Activated naive CD8-positive, alpha-beta T cell treated with anti-CD3 and anti-CD28 coated beads for 36 hours (primary cell): ENCODE measurements at regions not wholly inside any gene's neighbourhood (a gene's known extent, or its start where the extent isn't known, plus 50 kb on each side); places are given as distances from the start of the nearest gene placed in this dataset.
"Not testable (repeated sequence)": the region's sequence is repeated elsewhere in the genome, so short reads cannot be mapped to it uniquely, and the experiment has no call there.

ENCODE experiments used
- DNase-seq: peaks from one replicate; pipeline ENCODE4 v3.0.0; 2021
- H3K27ac Mint-ChIP-seq: one replicate; pipeline ENCODE4 v1.8.0; 2022; ENCODE audit warnings: mild to moderate bottlenecking, moderate library complexity, mixed read lengths
- H3K27me3 Mint-ChIP-seq: one replicate; pipeline ENCODE4 v1.8.0; 2022; ENCODE audit warnings: mild to moderate bottlenecking, mixed read lengths
- H3K36me3 Mint-ChIP-seq: one replicate; pipeline ENCODE4 v1.8.0; 2021; ENCODE audit warnings: mild to moderate bottlenecking, mixed read lengths
- H3K4me1 Mint-ChIP-seq: one replicate; pipeline ENCODE4 v1.8.0; 2021; ENCODE audit warnings: mixed read lengths
- H3K4me3 Mint-ChIP-seq: one replicate; pipeline ENCODE4 v1.8.0; 2022; ENCODE audit warnings: mild to moderate bottlenecking, moderate library complexity, mixed read lengths
- H3K9me3 Mint-ChIP-seq: one replicate; pipeline ENCODE4 v1.8.0; 2022; ENCODE audit warnings: mixed read lengths

DNA sequence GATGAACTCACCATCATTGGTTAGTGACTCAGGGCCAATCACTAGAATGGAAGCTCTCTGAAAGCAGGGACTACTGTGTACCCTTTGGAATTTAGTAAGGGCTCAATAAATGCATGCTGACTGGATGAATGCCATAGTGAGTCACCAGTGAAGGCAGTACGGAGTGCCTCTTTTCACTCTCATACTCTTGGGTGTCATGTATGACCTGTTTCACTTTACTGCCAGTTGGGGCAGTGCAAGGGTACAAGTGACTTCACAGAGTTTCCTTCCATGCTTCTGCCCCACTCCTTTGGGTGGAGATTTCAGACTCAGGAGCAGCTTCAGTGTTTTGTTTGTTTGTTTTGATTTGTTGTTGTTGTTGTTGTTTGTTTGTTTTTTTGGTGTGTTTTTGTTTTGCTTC is 57.7 kb downstream of the SOX3 start:
- Mint-ChIP-seq H3K4me3 (no peak overlapping the region), H3K4me1 (no peaks in the 10 kb centered on the region), H3K9me3 (no peaks in the 10 kb centered on the region), H3K36me3 (no peaks in the 10 kb centered on the region), H3K27ac (no peak overlapping the region), H3K27me3 (no peaks in the 10 kb centered on the region)
- no peak for DNase-seq

- Mint-ChIP-seq H3K27ac (no peak overlapping the region), H3K4me3 (no peak overlapping the region), H3K36me3 (no peaks in the 10 kb centered on the region), H3K4me1 (no peaks in the 10 kb centered on the region), H3K9me3 (no peaks in the 10 kb centered on the region), H3K27me3 (peaks cover 16% of the 10 kb centered on the region)
- no peak for DNase-seq
Measured at GRCh38 chrX:140440876-140441275, 64.0 kb downstream of the SOX3 start.

DNA sequence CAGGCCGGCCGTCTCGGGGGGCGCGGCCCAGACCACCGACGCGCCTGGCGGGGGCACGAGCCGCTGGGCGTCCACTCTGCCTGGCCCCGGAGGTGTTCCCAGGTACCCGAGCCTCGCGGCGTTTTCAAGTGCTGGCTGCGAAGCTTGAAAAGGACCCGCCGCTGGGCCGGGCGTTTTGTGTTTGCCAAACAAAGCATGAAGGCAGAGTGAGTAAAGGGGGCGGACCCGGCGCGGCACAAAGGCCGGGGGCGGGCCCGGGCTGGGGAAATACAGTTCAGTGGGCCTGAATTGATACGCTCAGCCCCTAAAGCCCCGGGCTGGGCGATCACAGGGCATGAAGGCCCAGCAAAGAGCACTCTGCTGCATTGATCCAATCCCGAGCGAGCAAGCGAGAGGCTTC is 65.4 kb downstream of the SOX3 start:
- Mint-ChIP-seq H3K36me3 (no peaks in the 10 kb centered on the region), H3K27ac (no peak overlapping the region), H3K9me3 (no peaks in the 10 kb centered on the region), H3K27me3 (peaks cover 16% of the 10 kb centered on the region), H3K4me3 (no peak overlapping the region), H3K4me1 (no peaks in the 10 kb centered on the region)
- no peak for DNase-seq

- Mint-ChIP-seq H3K36me3 (no peaks in the 10 kb centered on the region), H3K4me1 (no peaks in the 10 kb centered on the region), H3K9me3 (no peaks in the 10 kb centered on the region), H3K27ac (no peak overlapping the region), H3K4me3 (no peak overlapping the region), H3K27me3 (peaks cover 9% of the 10 kb centered on the region)
- no peak for DNase-seq
Measured at GRCh38 chrX:140434347-140434746, 70.5 kb downstream of the SOX3 start.

GRCh38 chrX:140433582-140433981 is 71.3 kb downstream of the SOX3 start:
- no peaks in the 10 kb centered on the region for H3K9me3 Mint-ChIP-seq
- peaks cover 9% of the 10 kb centered on the region for H3K27me3 Mint-ChIP-seq
- DNase-seq, result no peak
- no peak overlapping the region for H3K27ac Mint-ChIP-seq
- no peaks in the 10 kb centered on the region for H3K4me1 Mint-ChIP-seq
- no peaks in the 10 kb centered on the region for H3K36me3 Mint-ChIP-seq
- no peak overlapping the region for H3K4me3 Mint-ChIP-seq

GRCh38 chrX:140432346-140433175 is 72.3 kb downstream of the SOX3 start:
- Mint-ChIP-seq H3K4me3 (no peak overlapping the region), H3K27me3 (peaks cover 5% of the 10 kb centered on the region), H3K4me1 (no peaks in the 10 kb centered on the region), H3K27ac (no peak overlapping the region), H3K36me3 (no peaks in the 10 kb centered on the region), H3K9me3 (no peaks in the 10 kb centered on the region)
- no peak for DNase-seq

- no peak for DNase-seq
- no peaks in the 10 kb centered on the region for H3K4me1 Mint-ChIP-seq
- H3K27me3 Mint-ChIP-seq, result peaks cover under 1% of the 10 kb centered on the region
- no peaks in the 10 kb centered on the region for H3K9me3 Mint-ChIP-seq
- H3K36me3 Mint-ChIP-seq, result no peaks in the 10 kb centered on the region
- H3K27ac Mint-ChIP-seq, result no peak overlapping the region
- no peak overlapping the region for H3K4me3 Mint-ChIP-seq
Measured at GRCh38 chrX:140431521-140431920, 73.3 kb downstream of the SOX3 start.

DNA sequence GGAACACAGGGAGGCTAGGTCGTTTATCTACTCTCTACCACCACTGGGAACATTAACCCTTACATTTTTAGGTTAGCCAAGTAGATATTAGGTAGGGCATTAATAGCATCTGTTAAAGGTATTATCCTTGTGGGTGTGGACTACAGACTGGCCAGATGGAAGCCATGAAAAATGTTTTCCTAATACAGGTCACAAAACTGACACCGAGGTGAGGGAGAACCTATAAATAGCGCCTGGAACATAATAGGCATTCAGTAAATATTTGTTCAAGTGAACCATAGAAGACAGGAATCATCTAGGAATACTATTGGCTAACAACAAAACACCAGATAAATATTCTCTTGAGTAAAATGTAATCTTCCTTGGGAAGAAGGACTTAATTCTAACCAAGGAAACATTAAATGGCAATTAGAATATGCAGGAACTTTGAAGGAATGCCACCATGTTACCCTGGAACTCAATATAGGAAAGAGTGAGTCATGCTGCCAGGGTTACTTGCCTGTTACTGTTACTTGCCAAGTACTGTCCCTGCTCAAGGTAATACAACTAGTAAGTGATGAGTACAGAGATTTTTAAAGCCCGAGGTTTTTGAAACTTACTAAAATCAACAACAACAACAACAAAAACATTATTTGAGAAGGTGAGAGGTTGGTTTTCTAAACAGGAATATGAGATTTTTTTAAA is 79.0 kb downstream of the SOX3 start:
- Mint-ChIP-seq H3K4me3 (no peak overlapping the region), H3K27me3 (no peaks in the 10 kb centered on the region), H3K27ac (no peak overlapping the region), H3K4me1 (no peaks in the 10 kb centered on the region), H3K9me3 (no peaks in the 10 kb centered on the region), H3K36me3 (no peaks in the 10 kb centered on the region)
- DNase-seq, result no peak

GRCh38 chrX:140422501-140422900 is 82.4 kb downstream of the SOX3 start:
- Mint-ChIP-seq H3K36me3 (no peaks in the 10 kb centered on the region), H3K27ac (no peak overlapping the region), H3K9me3 (no peaks in the 10 kb centered on the region), H3K4me1 (no peaks in the 10 kb centered on the region), H3K27me3 (no peaks in the 10 kb centered on the region), H3K4me3 (no peak overlapping the region)
- no peak for DNase-seq

DNA sequence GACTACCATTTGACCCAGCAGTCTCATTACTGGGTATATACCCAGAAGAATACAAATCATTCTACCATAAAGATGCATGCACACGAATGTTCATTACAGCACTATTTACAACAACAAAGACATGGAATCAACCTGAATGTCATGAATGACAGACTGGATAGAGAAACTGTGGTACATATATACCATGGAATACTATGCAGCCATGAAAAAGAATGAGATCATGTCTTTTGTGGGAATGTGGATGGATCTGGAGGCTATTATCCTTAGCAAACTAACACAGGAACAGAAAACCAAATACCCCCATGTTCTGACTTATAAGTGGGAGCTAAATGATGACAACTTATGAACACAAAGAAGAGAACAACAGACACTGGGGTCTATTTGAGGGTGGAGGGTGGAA is 102.7 kb downstream of the SOX3 start:
- H3K27ac Mint-ChIP-seq, DNase-seq, H3K4me3 Mint-ChIP-seq, H3K27me3 Mint-ChIP-seq, H3K4me1 Mint-ChIP-seq, H3K9me3 Mint-ChIP-seq, H3K36me3 Mint-ChIP-seq: not testable (repeated sequence)

GRCh38 chrX:140396326-140396725 is 108.5 kb downstream of the SOX3 start:
- not testable (repeated sequence) for H3K9me3 Mint-ChIP-seq, H3K4me1 Mint-ChIP-seq, H3K27me3 Mint-ChIP-seq, DNase-seq, H3K36me3 Mint-ChIP-seq, H3K4me3 Mint-ChIP-seq, H3K27ac Mint-ChIP-seq

GRCh38 chrX:140393507-140393906 is 111.4 kb downstream of the SOX3 start:
- Mint-ChIP-seq H3K4me1 (no peaks in the 10 kb centered on the region), H3K4me3 (no peak overlapping the region), H3K27me3 (no peaks in the 10 kb centered on the region)

DNA sequence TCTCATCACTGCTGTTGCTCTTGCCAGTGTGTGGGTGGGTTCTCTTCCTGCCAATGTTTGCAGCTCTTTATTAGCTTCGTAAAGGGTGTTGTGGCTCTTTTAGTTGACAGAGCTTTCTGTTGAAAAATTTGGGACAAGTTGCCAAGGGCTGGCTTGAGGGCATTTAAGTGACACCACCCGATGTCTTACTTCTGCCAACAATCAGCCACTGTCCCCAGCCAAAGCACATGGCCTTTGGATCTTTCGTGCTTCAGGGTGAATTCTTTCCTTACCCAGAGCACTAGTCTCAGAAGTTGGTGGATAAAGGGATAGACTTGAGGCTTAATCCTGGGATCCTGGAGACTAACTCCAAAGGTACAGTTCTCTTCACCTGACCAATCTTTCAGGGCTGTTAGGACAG is 113.6 kb downstream of the SOX3 start:
- no peaks in the 10 kb centered on the region for H3K27me3 Mint-ChIP-seq
- no peak for DNase-seq
- H3K36me3 Mint-ChIP-seq, result no peaks in the 10 kb centered on the region
- no peak overlapping the region for H3K27ac Mint-ChIP-seq
- H3K9me3 Mint-ChIP-seq, result no peaks in the 10 kb centered on the region
- no peaks in the 10 kb centered on the region for H3K4me1 Mint-ChIP-seq
- H3K4me3 Mint-ChIP-seq, result no peak overlapping the region

More at GRCh38 chrX:140393507-140393906, 111.4 kb downstream of the SOX3 start:
- Mint-ChIP-seq H3K9me3 (no peaks in the 10 kb centered on the region), H3K36me3 (no peaks in the 10 kb centered on the region), H3K27ac (no peak overlapping the region)
- DNase-seq, result no peak

DNA sequence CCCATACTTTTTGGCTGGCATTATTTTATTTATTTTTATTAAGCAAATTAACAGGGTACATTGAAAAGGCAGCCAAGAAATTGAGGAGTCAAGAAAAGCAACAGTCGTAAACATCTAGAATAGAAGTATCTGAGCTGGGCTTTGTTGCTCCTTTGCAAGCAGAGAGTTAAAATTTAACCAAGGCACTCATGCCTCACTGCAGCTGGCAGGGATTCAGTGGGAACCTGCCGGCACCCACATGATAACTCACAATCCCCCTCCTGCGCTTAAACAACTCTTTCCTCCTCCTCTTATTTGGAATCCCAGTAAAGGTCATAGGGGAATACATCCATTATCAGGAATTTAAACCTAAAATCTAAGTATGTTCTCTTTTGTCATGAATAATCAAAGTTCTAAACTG is 115.5 kb downstream of the SOX3 start:
- Mint-ChIP-seq H3K36me3 (no peaks in the 10 kb centered on the region), H3K4me1 (no peaks in the 10 kb centered on the region)

DNA sequence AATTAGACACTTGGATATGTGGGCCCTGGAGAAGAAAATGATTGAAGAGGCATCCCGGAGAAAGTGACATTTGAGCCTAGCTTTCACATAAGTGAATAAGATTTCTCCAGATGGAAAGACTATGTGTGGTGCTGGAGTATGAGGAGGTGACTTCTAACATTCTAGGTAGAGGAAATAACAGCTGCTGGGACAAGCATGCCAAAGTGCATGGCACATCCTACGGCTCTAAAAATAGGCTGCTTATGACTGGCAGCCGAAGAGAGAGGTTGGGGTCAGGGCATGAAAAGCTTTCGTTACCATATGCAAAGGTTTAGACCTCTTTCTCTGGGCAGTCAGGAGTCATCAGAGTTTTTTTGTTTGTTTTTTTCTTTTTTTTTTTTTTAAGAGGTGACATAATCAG is 142.0 kb downstream of the SOX3 start:
- no peaks in the 10 kb centered on the region for H3K36me3 Mint-ChIP-seq
- H3K27me3 Mint-ChIP-seq, result no peaks in the 10 kb centered on the region
- no peaks in the 10 kb centered on the region for H3K9me3 Mint-ChIP-seq
- no peak overlapping the region for H3K4me3 Mint-ChIP-seq
- H3K27ac Mint-ChIP-seq, result no peak overlapping the region
- no peaks in the 10 kb centered on the region for H3K4me1 Mint-ChIP-seq
- no peak for DNase-seq

More for the DNA sequence above, 115.5 kb downstream of the SOX3 start:
- Mint-ChIP-seq H3K27ac (no peak overlapping the region), H3K4me3 (no peak overlapping the region), H3K9me3 (no peaks in the 10 kb centered on the region), H3K27me3 (no peaks in the 10 kb centered on the region)
- DNase-seq, result no peak

- Mint-ChIP-seq H3K4me1 (no peaks in the 10 kb centered on the region), H3K9me3 (no peaks in the 10 kb centered on the region), H3K27me3 (no peaks in the 10 kb centered on the region), H3K27ac (no peak overlapping the region), H3K4me3 (no peak overlapping the region), H3K36me3 (no peaks in the 10 kb centered on the region)
- no peak for DNase-seq
Measured at GRCh38 chrX:140360924-140361323, 143.9 kb downstream of the SOX3 start.
